WERI-Rb-1 (cell line): ENCODE measurements at regions not wholly inside any gene's neighbourhood (a gene's known extent, or its start where the extent isn't known, plus 50 kb on each side); places are given as distances from the start of the nearest gene placed in this dataset.
"Not testable (repeated sequence)": the region's sequence is repeated elsewhere in the genome, so short reads cannot be mapped to it uniquely, and the experiment has no call there.

ENCODE experiments used
- DNase-seq: peaks from one replicate; pipeline ENCODE4 v3.0.0-alpha.2; 2020
- H3K27ac ChIP-seq: fragments of 250-450 bp; sonication (Bioruptor Pico); 2 replicates; pipeline ENCODE4 v1.5.1; 2020; ENCODE audit warnings: mild to moderate bottlenecking, moderate library complexity
- H3K27me3 ChIP-seq: fragments of 250-450 bp; sonication (Bioruptor Pico); 2 replicates; pipeline ENCODE4 v1.5.1; 2021; ENCODE audit warnings: mild to moderate bottlenecking, low read depth, moderate library complexity; ENCODE audit not compliant: insufficient read depth, severe bottlenecking
- H3K36me3 ChIP-seq: fragments of 250-450 bp; sonication (Bioruptor Pico); 2 replicates; pipeline ENCODE4 v1.5.1; 2020; ENCODE audit warnings: mild to moderate bottlenecking, moderate library complexity
- H3K4me3 ChIP-seq: 2 replicates; pipeline ENCODE4 v1.5.1; 2011; ENCODE audit warnings: low read depth, mild to moderate bottlenecking, control low read depth, low read length
- H3K9me3 ChIP-seq: fragments of 250-450 bp; sonication (Bioruptor Pico); 2 replicates; pipeline ENCODE4 v1.5.1; 2021; ENCODE audit warnings: mild to moderate bottlenecking, moderate library complexity; ENCODE audit not compliant: severe bottlenecking
- TF ChIP-seq, protein P1 (sequence below): IDR thresholded peaks from 2 replicates; pipeline ENCODE4 v1.5.1; 2011; ENCODE audit warnings: low read depth, mild to moderate bottlenecking, control low read depth, inconsistent platforms, low read length

GRCh38 chr10:61586829-61587228 is 75.9 kb upstream of the CABCOCO1 start:
- TF ChIP-seq, protein P1, sequence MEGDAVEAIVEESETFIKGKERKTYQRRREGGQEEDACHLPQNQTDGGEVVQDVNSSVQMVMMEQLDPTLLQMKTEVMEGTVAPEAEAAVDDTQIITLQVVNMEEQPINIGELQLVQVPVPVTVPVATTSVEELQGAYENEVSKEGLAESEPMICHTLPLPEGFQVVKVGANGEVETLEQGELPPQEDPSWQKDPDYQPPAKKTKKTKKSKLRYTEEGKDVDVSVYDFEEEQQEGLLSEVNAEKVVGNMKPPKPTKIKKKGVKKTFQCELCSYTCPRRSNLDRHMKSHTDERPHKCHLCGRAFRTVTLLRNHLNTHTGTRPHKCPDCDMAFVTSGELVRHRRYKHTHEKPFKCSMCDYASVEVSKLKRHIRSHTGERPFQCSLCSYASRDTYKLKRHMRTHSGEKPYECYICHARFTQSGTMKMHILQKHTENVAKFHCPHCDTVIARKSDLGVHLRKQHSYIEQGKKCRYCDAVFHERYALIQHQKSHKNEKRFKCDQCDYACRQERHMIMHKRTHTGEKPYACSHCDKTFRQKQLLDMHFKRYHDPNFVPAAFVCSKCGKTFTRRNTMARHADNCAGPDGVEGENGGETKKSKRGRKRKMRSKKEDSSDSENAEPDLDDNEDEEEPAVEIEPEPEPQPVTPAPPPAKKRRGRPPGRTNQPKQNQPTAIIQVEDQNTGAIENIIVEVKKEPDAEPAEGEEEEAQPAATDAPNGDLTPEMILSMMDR = no peak
- no peak for DNase-seq
- Histone ChIP-seq H3K27me3 (no peaks in the 10 kb centered on the region), H3K27ac (no peak overlapping the region), H3K36me3 (no peaks in the 10 kb centered on the region), H3K9me3 (no peaks in the 10 kb centered on the region), H3K4me3 (no peak overlapping the region)

- H3K27me3 ChIP-seq = no peaks in the 10 kb centered on the region
- DNase-seq = no peak
- TF ChIP-seq, protein P1 = no peak
- H3K27ac ChIP-seq = no peak overlapping the region
- no peaks in the 10 kb centered on the region for H3K9me3 ChIP-seq
- no peaks in the 10 kb centered on the region for H3K36me3 ChIP-seq
- H3K4me3 ChIP-seq = no peak overlapping the region
Observed at GRCh38 chr10:61580608-61581007, 82.1 kb upstream of the CABCOCO1 start.

GRCh38 chr10:61570204-61570603 is 92.5 kb upstream of the CABCOCO1 start:
- H3K9me3 ChIP-seq, H3K27ac ChIP-seq, H3K36me3 ChIP-seq, H3K4me3 ChIP-seq, DNase-seq, H3K27me3 ChIP-seq: not testable (repeated sequence)

DNA sequence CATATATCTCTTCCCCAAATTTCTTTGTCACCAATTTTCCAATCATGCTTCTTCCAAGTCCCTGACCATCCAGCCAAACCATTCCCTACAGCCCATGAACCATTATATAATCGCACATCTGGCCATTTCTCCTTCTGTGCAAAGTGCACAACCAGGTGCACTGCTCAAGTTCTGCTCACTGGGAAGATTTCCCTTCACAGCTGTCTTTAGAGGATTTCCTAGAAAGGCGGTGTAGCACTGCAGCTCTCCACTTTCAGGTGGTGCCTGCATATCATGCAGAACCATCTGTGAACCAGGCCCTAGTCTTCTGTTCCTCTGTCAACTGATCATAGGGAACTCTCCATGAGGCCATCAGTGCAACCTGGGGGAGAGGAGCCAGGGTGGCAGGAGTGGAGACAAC is 95.0 kb upstream of the CABCOCO1 start:
- TF ChIP-seq, protein P1 = no peak
- Histone ChIP-seq H3K9me3 (peaks cover 6% of the 10 kb centered on the region), H3K4me3 (no peak overlapping the region), H3K27ac (no peak overlapping the region), H3K27me3 (no peaks in the 10 kb centered on the region), H3K36me3 (no peaks in the 10 kb centered on the region)
- no peak for DNase-seq

GRCh38 chr10:61565819-61566560 is 96.7 kb upstream of the CABCOCO1 start:
- Histone ChIP-seq H3K4me3 (no peak overlapping the region), H3K36me3 (no peaks in the 10 kb centered on the region), H3K9me3 (peaks cover 6% of the 10 kb centered on the region), H3K27me3 (no peaks in the 10 kb centered on the region), H3K27ac (no peak overlapping the region)
- TF ChIP-seq, protein P1 = no peak
- peak; percentile 19 for DNase-seq

DNA sequence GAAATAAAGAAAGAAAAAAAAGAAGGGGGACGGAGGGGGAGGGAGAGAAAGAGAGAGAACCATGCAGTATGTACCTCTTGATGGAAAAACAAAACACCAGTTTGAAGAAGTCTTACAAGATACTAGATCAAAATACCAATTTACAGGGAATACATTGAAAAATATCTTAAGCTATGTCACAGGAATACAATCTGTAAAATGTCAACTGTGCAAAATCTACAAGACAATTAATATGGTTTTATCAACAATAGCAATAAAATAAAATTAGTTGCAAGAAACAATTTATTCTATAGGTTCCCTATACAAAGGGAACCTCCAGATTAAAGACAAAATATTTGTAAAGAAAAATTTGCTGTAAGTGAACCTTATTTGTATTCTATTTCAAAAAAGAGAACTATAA is 98.3 kb upstream of the CABCOCO1 start:
- Histone ChIP-seq H3K9me3 (no peaks in the 10 kb centered on the region), H3K27me3 (no peaks in the 10 kb centered on the region), H3K4me3 (no peak overlapping the region), H3K36me3 (no peaks in the 10 kb centered on the region), H3K27ac (no peak overlapping the region)
- DNase-seq = no peak
- TF ChIP-seq, protein P1 = no peak
